NCI-H1092 (cell line): ENCODE measurements at regions not wholly inside any gene's neighbourhood (a gene's known extent, or its start where the extent isn't known, plus 50 kb on each side); places are given as distances from the start of the nearest gene placed in this dataset.
A peak's percentile ranks its signal among the peaks of the same experiment; 100 is the strongest.
"Not testable (repeated sequence)": the region's sequence is repeated elsewhere in the genome, so short reads cannot be mapped to it uniquely, and the experiment has no call there.

Experiments used
- DNase-seq: peaks from one replicate; lab custom pipeline; 2025; lab: John Stamatoyannopoulos, UW

GRCh38 chr1:182003953-182004586, 57.4 kb downstream of the ZNF648 start:
- no peak for DNase-seq

GRCh38 chr1:182003025-182003725, 58.3 kb downstream of the ZNF648 start:
- no peak for DNase-seq

DNA sequence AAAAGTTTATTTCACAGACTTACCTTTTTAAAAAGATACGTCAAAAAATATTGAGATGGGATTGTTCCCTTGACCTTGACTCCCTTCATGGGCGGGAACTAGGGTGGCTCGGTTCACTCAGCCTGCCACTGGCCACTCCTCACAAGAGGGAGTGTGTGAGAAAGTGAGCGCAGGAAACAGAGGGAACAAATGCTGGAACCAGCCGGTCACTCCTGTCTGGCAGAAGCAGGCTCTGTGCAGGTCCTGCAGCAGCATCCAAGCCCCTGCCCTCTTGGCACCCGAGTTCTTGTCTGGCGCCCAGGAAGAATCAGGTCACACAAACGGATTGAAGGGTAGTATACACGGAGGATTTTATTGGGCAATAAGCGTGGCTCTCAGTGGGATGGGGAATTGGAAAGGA, 58.9 kb downstream of the ZNF648 start:
- no peak for DNase-seq

- no peak for DNase-seq
Observed at GRCh38 chr1:181998858-181999257, 62.7 kb downstream of the ZNF648 start.

DNA sequence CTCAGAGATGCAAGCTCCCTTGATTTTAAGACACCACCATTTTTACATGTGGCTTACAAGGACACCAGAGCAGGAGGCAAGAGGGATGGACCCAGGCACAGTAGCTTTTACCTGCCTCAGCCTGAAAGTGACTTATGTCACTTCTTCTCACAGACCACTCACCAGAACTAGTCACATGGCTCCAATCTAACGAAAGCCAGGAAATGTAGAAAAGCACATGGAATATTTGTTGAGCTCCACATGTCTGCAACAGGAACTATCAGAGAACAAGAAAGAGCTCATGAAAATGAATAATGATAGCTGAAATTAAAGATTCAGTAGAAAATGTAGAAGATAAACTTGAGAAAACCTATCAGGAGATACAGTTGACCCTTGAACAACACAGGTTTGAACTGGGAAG, 69.4 kb downstream of the ZNF648 start:
- DNase-seq: no peak

DNA sequence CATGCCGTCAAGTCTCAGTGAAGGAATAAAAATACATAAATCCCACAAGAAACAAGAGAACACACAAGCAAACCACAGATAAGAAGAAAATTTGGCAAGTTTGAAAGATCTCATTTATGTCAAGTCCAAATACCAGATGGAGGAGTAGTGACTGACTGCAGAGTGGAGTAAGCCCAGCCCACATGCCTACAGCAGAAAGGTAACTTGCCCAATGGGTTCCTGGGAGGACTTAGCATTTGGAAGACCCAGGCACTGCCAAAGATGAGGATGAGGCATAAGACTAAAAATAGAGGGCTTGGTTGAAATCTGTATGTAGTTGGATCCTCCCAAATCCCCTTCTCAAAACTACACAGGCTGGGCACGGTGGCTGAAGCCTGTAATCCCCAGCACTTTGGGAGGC, 70.8 kb downstream of the ZNF648 start:
- DNase-seq: no peak

DNA sequence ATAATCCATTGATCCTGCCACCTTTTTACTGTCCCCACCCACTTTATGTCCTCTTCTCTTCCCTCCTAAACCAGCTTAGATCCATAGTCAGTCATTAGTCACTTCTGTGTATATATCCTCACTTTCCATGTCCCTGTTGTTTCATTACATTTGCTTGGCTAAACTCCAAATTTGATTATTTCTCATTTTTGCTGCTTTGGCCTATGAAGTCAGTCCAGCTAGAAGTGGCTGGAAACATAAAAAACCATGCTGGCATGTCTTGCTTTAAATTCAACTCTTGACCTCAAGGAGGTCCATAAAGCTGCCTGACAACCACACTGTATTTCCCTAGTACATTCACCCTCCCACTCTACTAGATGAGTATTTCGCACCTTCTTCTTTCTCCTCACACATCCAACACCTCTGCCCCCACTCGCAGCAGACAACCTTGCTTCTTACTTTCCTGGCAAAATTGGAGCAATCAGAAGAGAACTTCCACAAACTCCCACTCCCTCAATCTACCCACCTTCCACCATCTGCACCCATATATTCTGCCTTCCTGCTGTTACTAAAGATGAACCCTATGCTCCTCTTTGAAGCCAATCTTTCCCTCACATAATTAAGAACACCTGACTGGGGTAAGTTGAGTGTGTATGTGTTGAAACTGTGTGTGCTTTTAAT, 72.1 kb downstream of the ZNF648 start:
- no peak for DNase-seq

DNA sequence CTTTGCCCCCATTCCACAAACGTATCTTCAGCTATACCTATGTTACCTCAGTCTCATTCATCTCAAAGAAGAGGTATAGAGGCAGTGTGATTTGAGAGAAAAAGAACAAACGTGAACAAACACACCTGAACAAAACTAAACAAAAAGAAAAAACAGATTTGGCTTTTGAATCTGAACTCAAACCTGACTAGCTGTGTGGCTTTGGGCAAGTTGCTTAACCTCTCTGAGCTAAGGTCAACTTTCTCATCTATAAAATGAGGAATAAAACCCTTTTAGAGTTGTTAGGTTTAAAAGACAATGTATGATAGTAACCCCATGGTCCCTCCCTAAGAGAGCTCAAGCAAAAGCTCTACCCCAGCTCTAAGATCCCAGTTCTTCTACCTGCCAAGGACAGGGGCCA, 73.5 kb downstream of the ZNF648 start:
- DNase-seq: no peak

DNA sequence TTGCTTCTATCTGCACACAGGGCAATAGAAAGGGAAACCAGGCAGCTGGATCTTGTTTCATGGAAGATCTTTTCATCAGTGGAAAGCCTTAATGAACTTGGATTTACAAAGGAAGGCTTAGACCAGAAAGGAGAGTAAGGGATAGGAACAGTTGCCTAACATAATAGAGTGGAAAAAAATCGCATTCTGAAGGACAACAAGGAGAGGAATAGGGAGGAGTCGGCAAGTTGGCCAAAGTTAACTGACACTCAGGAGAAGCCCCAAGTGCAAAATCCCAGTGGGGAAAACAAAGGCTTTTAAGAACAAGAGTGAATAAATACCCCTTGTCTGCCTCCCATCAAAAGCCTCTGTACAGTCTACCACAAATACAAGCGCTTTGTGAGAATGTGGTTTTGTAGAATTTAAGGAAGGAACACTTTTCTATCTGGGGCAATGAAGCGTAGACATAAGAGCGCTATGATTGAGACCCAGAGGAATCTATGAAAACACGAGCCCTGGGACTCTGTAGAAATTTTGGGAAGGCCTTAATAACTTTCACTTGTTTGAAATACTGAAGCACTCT, 74.1 kb downstream of the ZNF648 start:
- DNase-seq: no peak

DNA sequence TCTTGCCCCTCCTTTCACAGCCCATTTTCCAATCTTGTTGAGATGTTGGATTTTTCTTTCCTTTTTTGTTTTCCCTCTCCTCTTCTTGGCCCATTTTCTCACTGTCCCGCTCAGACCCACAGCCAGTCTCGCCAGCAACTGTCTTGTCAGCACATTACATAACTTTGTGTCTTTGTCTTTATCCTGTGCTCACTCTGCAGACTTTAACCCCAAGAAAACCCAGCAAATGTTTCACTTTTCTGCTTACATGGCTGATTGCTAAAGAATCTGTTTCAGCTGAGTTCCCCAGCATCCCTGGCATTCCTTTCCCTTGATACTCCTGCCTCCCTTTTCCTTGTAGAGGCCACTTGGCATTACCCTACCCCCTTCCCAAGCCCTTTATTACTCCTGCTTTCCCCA, 74.6 kb downstream of the ZNF648 start:
- DNase-seq: no peak

DNA sequence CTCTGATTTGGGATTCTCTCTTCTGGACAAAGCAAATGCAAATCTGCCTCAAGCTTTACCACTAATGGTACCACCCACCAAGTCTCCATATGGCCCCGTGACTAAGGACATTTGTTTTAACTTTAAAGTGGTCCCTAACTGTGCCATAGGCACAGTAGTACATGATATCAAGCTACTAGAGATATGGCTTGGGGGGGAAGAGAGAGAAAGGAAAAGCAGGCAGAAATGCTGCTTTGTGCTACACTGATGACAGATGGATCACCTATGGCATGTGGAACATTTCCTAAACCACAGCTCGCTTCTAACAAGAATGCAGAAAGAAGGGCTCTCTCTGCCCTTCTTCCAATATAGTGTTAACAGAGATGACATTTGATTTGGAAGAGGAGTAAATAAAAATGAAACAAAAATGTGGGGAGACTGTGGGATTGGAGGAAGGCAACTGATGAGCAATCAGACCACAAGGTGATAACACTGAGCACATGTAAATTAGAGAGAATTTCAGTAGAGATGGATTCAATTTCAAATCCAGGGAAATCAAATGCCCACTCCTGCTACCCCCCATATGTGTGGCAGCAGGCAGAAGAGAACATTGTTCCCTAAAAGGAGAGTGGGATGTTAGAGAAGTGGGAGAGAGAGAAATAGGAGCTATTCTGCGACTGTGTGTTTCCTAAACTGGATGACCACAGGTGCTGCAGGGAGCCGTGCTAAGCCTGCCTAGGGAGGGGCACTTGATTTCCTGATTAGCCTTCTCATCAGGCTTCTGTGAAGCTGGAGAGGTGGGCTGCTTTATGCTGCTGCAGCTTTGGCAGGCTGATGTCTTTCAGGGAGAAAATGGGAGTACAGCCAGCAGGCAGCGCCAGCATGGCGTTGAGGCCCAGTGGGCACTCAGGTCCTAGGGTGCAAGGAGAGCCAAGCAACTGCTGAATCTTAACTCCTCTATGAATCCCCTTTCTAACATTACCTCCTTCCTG, 75.3 kb downstream of the ZNF648 start:
- DNase-seq: peak; percentile 25

DNA sequence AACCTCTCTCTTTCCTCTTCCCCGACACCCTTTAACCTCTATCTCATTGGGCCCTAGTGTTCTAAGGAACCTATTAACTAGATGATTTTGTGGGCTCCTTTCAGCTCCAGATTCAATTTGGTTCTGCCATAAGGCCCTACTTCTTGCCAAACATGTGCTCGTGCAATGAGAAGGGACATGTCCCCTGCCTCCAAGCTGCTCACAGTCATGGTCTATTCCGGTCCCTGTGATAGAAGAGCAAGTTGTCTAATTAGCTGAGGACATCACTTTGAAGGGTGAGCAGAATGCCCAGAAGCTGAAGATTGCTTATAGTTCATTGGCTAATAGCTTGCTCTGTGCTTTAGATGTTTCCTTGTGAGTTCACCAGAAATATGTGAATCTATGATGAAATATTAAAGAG, 76.2 kb downstream of the ZNF648 start:
- no peak for DNase-seq

DNA sequence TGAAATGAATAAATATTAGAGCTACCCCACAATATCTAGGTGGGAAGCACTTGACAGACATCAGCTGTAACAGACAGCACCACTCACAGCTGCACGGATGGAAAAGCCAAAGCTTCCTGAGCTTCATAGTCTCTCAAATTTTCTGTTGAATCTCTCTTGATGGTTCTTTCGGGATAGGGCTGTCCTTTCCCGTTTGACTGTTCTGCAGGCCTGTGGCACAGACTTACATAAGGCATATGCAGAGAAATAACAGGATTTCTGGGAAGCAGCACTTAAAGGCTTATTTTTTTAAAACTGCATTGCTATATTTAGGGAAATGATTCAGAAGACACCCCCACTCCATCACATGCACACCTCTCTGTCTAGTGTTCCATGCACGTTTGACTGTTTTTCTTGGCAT, 77.5 kb downstream of the ZNF648 start:
- DNase-seq: no peak

GRCh38 chr1:181981821-181982220, 79.7 kb downstream of the ZNF648 start:
- DNase-seq: no peak

GRCh38 chr1:181972256-181972655, 89.3 kb downstream of the ZNF648 start:
- no peak for DNase-seq

GRCh38 chr1:181971424-181971823, 90.1 kb downstream of the ZNF648 start:
- no peak for DNase-seq

DNA sequence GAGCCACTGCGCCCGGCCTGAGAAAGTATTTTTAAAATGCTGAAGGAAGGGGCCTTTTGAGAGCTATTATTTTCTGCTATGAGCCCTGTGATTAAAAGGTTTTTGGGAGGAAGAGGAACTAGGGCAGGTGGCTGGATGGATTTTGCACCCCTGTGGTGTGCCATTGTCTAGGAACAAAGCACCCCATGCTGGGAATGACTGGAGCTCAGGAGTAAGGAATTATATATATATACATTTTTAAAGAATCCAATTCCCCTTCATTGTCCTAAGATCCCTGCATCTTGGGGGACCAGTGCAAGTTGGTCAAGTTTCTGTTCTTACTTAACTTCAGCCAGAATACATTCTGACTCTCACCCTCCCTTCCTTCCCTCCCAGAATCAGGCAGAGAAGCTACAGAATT, 91.6 kb downstream of the ZNF648 start:
- DNase-seq: no peak

DNA sequence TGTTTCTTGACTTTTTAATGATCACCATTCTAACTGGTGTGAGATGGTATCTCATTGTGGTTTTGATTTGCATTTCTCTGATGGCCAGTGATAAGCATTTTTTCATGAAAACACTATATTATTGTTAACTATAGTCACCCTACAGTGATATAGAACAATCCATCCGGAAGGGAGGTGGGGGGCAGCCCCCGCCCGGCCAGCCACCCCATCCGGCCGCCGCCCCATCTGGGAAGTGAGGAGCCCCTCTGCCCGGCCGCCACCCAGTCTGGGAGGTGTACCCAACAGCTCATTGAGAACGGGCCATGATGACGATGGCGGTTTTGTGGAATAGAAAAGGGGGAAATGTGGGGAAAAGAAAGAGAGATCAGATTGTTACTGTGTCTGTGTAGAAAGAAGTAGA, 106.8 kb downstream of the ZNF648 start:
- DNase-seq: not testable (repeated sequence)

DNA sequence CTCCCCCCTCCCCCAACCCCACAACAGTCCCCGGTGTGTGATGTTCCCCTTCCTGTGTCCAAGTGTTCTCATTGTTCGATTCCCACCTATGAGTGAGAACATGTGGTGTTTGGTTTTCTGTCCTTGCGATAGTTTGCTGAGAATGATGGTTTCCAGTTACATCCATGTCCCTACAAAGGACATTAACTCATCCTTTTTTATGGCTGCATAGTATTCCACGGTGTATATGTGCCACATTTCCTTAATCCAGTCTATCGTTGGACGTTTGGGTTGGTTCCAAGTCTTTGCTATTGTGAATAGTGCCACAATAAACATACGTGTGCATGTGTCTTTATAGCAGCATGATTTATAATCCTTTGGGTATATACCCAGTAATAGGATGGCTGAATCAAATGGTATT, 107.3 kb downstream of the ZNF648 start:
- not testable (repeated sequence) for DNase-seq

- no peak for DNase-seq
Observed at GRCh38 chr1:181953596-181953995, 107.9 kb downstream of the ZNF648 start.

- no peak for DNase-seq
Observed at GRCh38 chr1:181951213-181951612, 110.3 kb downstream of the ZNF648 start.

DNA sequence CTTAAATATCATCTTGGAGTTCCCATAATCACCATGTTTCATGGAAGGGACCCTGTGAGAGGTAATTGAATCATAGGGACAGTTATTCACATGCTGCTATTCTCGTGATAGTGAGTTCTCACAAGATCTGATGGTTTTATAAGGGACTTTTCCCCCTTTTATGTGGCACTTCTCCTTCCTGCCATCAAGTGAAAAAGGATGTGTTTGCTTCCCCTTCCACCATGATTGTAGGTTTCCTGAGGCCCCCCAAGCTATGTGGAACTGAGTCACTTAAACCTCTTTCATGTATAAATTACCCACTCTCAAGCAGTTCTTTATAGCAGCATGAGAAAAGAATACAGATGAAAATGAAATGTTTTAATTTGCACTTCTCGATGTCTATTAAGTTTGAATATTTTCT, 112.0 kb downstream of the ZNF648 start:
- DNase-seq: no peak
